Calu3 (cell line): ENCODE measurements at regions not wholly inside any gene's neighbourhood (a gene's known extent, or its start where the extent isn't known, plus 50 kb on each side); places are given as distances from the start of the nearest gene placed in this dataset.
"Not testable (repeated sequence)": the region's sequence is repeated elsewhere in the genome, so short reads cannot be mapped to it uniquely, and the experiment has no call there.

Source experiments
- BruUV-seq: library from RNA; stranded (reverse); fragments of 400-500 nt; replicated peaks from 2 replicates; lab custom pipeline; 2021; lab: Mats Ljungman, UMichigan
- CTCF ChIA-PET: fragments of 300-600 bp; sonication (Branson Sonifier 250); formaldehyde crosslinking; loops from one replicate; lab custom pipeline; 2022; ENCODE audit warnings: antibody characterized with exemption; lab: Charles Lee
- DNase-seq: peaks from one replicate; pipeline ENCODE4 v3.0.0; 2022
- H3K27ac Mint-ChIP-seq: one replicate; pipeline ENCODE4 v1.8.0; 2022; ENCODE audit warnings: mixed read lengths; ENCODE audit not compliant: unreplicated experiment
- H3K27me3 Mint-ChIP-seq: one replicate; pipeline ENCODE4 v1.8.0; 2022; ENCODE audit warnings: mixed read lengths; ENCODE audit not compliant: unreplicated experiment
- H3K36me3 Mint-ChIP-seq: one replicate; pipeline ENCODE4 v1.8.0; 2022; ENCODE audit warnings: mild to moderate bottlenecking, moderate library complexity, mixed read lengths; ENCODE audit not compliant: insufficient read depth, unreplicated experiment
- H3K4me1 Mint-ChIP-seq: one replicate; pipeline ENCODE4 v1.8.0; 2022; ENCODE audit warnings: mild to moderate bottlenecking, low read depth, mixed read lengths; ENCODE audit not compliant: unreplicated experiment
- H3K4me3 Mint-ChIP-seq: one replicate; pipeline ENCODE4 v1.8.0; 2022; ENCODE audit warnings: mild to moderate bottlenecking, low read depth, moderate library complexity, mixed read lengths; ENCODE audit not compliant: unreplicated experiment
- H3K9me3 Mint-ChIP-seq: one replicate; pipeline ENCODE4 v1.8.0; 2022; ENCODE audit warnings: low read depth, mixed read lengths; ENCODE audit not compliant: unreplicated experiment
- intact Hi-C: fragments of 100-400 bp; cut with micrococcal nuclease; formaldehyde crosslinking; loops from one replicate; pipeline ENCODE4 v1.10.0; 2022; ENCODE audit not compliant: unreplicated experiment
- TF ChIP-seq, protein P1 (sequence below): fragments of 200-600 bp; IDR thresholded peaks from one replicate; pipeline ENCODE4 v1.8.0; 2022; ENCODE audit warnings: antibody characterized with exemption; ENCODE audit not compliant: unreplicated experiment

GRCh38 chr3:107465064-107465631, 57.6 kb upstream of the BBX start:
- H3K4me1 Mint-ChIP-seq = peaks cover 14% of the 10 kb centered on the region
- no peak overlapping the region for H3K4me3 Mint-ChIP-seq
- CTCF ChIA-PET = no interaction called here
- intact Hi-C loops = no loop called here
- H3K36me3 Mint-ChIP-seq = no peaks in the 10 kb centered on the region
- TF ChIP-seq, protein P1, sequence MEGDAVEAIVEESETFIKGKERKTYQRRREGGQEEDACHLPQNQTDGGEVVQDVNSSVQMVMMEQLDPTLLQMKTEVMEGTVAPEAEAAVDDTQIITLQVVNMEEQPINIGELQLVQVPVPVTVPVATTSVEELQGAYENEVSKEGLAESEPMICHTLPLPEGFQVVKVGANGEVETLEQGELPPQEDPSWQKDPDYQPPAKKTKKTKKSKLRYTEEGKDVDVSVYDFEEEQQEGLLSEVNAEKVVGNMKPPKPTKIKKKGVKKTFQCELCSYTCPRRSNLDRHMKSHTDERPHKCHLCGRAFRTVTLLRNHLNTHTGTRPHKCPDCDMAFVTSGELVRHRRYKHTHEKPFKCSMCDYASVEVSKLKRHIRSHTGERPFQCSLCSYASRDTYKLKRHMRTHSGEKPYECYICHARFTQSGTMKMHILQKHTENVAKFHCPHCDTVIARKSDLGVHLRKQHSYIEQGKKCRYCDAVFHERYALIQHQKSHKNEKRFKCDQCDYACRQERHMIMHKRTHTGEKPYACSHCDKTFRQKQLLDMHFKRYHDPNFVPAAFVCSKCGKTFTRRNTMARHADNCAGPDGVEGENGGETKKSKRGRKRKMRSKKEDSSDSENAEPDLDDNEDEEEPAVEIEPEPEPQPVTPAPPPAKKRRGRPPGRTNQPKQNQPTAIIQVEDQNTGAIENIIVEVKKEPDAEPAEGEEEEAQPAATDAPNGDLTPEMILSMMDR = no peak
- no peak for DNase-seq
- no peak overlapping the region for H3K27ac Mint-ChIP-seq
- H3K9me3 Mint-ChIP-seq = no peaks in the 10 kb centered on the region
- H3K27me3 Mint-ChIP-seq = no peaks in the 10 kb centered on the region
- no TSS peak for BruUV-seq

DNA sequence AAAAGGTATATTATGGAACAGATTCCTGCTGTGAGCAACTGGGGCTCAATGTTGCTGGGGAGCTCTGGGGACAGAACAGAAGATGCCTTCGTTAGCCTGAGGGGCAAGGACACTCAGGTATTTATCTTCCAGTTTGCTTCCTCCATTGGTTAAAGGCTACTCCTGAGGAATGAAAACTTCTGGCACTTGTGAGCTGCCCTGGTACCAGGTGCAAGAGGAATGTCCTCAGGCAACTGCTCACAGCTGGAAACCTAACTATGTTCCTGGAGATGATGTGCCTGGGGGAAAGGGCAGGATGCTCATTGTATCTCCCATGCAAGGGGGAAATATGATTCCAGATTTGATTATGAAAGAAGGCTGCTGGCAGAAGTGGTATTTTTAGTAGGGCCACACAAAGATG, 54.0 kb upstream of the BBX start:
- intact Hi-C loops = no loop called here
- CTCF ChIA-PET = interaction anchor here (1.6 kb wide), 1 partner anchor 12 kb away, joined by 3 read pairs; no protein-coding TSS in a partner anchor
- Mint-ChIP-seq H3K27ac (no peak overlapping the region), H3K36me3 (no peaks in the 10 kb centered on the region), H3K9me3 (peaks cover 9% of the 10 kb centered on the region), H3K27me3 (no peaks in the 10 kb centered on the region), H3K4me1 (peaks cover 21% of the 10 kb centered on the region), H3K4me3 (no peak overlapping the region)
- DNase-seq = no peak
- no TSS peak for BruUV-seq
- TF ChIP-seq, protein P1 = no peak

DNA sequence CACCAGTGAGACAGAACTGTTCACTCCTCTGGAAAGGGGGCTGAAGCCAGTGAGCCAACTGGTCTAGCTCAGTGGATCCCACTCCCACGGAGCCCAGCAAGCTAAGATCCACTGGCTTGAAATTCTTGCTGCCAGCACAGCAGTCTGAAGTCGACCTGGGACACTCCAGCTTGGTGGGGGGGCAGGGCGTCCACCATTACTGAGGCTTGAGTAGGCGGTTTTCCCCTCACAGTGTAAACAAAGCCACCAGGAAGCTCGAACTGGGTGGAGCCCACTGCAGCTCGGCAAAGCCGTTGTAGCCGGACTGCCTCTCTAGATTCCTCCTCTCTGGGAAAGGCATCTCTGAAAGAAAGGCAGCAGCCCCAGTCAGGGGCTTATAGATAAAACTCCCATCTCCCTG, 52.3 kb upstream of the BBX start:
- CTCF ChIA-PET = interaction anchor here (0.6 kb wide), 1 partner anchor 234 kb away, joined by 3 read pairs; no protein-coding TSS in a partner anchor
- Mint-ChIP-seq H3K4me1 (peaks cover 21% of the 10 kb centered on the region), H3K4me3 (peak overlapping the region; percentile 13)
- H3K9me3 Mint-ChIP-seq, BruUV-seq, H3K36me3 Mint-ChIP-seq, intact Hi-C loops, H3K27me3 Mint-ChIP-seq, H3K27ac Mint-ChIP-seq: not testable (repeated sequence)
- peak; percentile 62 for DNase-seq
